NCI-H1105 (cell line): ENCODE measurements at regions not wholly inside any gene's neighbourhood (a gene's known extent, or its start where the extent isn't known, plus 50 kb on each side); places are given as distances from the start of the nearest gene placed in this dataset.
"Not testable (repeated sequence)": the region's sequence is repeated elsewhere in the genome, so short reads cannot be mapped to it uniquely, and the experiment has no call there.

Experiments used
- DNase-seq: peaks from one replicate; lab custom pipeline; 2025; lab: John Stamatoyannopoulos, UW

DNA sequence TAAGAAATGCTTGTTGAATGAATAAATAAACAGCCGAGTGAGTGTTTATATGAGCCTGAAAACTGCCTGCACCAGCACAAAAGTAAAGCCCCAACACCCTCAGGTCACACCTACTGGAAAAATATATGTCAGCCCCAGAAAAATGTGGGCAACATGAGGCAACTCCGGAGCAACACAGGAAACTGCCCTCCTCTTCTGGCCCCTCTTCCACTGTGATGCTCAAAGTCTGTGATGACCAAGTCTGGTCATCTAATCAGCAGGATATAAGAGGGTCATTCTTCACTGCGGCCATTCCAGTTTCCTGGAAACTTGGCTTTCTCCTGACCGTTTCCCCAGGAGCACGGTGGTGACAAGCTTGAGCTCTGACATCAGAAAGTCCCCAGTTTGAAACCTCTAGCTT lies 159.6 kb upstream of the PZP start:
- DNase-seq, result no peak

DNA sequence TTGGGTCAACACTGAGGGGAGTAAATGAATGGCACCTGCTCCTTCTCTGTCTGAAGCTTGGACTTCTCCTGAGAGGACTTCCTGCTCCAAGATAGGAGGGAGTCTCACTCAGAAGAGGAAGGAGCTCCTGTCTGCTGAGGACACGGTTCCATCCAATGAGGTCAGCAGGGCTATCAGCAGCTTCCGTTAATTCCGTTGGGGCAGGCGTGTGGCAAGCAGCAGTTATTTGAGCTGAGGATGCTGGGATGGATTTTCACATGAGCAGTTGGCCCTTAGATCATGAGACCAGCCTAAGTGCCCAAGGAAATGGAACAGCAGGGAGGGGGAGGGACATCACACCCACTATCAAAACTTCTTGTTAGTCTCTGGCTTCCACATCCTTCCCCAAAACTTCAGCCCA lies 159.0 kb upstream of the PZP start:
- DNase-seq, result no peak

DNA sequence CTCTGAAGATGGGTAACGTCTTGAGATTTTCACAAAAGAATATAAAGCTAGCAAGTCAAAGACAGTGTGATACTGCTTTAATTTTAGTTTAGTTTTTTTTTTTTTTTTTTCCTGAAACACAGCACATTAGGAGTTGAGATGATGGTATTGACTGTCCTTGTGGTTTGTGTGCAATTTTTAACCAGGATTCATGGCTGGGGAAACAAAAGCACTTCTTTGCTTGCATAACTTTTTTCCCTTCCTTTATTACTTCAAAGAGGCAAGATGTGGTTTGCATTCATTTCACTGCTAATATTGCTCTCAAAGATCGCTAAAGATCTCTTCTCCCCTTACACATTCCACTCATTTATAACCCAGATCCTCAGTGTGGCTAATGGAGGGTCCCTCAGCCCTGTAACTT lies 157.1 kb upstream of the PZP start:
- no peak for DNase-seq

DNA sequence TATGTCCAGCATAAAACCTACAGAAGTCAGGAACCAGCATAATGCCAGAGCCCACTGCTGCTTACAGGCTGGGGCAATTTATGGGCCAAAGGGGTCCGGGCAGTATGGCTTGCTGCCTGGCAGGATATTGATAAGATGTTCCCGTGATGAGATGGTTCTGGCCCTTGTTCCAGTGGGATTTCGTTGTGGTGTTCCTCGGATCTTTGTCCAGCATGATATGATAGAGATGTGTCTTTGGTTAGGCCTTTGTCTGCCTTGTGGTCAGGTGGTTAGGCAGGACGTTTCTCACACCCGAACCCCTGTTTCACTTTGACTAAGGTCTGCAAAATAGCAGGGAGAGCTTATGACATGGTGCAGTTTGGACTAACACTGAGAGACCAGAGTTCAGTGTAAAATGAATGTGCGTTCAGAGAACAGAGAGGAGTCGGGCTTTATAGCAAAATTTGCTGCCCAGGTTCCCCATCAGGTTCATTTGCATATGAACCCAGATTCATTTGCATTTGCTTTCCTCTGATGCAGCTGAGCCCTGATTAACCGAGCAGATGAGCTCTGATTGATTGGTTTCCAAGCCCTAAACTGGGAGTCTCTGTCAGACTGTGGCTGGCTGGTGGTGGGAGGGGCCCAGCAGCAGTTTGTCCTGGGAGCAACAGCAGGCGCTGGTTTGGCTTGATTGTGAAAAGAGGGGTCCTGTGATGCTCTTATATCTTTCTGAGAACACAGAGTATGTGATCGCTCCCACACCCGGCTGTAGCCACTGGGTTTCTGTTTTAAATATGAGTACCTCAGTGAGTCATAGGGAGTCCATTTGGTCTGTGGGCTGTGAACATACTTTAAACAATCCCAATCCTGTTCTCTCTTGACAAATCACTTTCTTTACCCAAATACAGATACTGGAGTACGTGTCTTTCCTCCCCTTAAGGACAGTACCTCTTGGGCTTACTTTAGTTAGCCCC lies 156.3 kb upstream of the PZP start:
- no peak for DNase-seq

DNA sequence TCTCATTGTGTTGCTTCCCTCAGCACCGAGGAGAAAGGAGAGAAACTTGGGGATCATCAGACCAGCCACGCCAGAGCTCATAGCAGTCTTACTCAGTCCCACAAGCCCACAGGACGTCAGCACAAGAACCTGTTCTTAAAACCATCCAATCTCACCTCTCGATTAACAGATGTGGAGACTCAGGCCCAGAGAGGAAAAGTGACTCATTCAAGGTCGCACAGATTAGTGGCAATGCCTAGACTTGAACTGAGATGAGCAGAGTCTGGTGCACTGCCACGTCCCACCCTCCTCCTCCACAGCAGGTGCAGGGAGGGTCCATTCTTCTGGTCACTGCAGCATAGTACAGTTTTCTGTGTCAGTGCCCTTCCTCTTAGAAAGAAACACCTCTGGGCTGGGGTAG lies 154.9 kb upstream of the PZP start:
- DNase-seq, result no peak

DNA sequence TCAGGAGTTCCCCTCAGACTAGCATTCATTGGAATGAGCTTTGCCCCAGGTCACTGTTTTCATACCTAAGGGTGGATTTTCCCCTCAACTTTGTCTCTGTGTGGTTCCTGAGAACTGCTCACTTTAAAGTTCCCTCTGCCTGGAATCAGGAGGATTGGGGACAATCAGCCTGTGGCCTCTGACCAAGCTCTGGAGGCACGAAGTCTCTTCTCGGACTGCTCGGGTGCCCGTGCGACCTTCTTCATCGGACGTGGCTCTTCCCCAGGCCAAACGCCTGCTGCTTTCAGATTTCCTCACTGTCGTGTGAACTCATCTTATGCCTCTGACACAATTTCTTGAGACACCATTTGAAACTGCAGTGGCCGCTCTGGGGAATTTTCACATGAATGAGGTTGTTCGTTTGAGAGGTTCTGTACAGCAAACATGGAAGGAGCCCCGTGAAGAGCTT lies 153.7 kb upstream of the PZP start:
- no peak for DNase-seq

DNA sequence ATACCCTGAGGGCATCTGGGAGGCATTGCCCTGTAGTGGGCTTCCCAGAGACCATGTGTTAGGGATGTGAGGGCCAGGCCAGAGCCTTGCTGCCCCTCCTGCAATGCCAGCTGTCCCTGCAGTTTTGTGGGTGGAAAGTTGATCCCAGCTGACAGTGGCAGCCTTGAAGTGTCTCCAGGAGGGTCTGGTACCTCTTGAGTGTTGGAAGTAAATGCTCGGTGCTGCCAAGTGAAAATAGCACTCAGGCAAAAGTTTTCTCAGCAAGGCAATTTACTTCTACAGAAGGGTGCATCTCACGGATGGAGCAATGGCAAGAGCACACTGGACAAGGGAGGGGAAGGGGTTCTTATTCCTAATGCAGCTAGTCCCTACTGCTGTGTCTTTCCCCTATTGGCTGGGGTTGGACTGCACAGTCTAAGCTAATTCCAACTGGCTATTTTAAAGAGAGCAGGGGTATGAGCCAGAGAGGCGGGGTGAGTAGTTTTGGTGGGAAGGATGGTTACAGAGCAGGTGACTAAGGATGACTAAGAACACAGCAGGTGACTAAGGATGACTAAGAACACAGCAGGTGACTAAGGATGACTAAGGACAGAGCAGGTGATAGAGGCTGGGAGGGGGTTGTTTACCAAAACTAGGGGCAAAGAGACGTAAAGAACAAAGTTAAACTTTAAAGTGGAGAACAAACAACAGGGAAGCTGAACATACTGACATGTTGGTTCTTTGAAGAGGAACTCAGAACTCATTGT lies 146.0 kb upstream of the PZP start:
- DNase-seq, result not testable (repeated sequence)

DNA sequence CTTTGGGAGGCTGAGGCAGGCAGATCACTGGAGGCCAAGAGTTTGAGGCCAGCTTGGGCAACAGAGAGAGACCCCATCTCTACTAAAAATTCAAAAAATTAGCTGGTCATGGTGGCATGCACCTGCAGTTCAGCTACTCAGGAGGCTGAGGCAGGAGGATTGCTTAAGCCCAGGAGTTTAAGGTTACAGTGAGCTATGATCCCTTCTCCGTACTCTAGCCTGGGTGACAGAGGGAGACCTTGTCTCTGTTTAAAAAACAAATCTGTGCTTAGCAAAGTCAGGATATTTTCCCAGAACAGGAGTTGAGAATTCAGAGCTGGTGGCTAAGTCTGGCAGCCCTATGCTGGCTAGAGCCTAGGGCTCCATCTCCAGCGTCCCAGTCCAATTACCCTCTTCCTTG lies 142.9 kb upstream of the PZP start:
- no peak for DNase-seq

DNA sequence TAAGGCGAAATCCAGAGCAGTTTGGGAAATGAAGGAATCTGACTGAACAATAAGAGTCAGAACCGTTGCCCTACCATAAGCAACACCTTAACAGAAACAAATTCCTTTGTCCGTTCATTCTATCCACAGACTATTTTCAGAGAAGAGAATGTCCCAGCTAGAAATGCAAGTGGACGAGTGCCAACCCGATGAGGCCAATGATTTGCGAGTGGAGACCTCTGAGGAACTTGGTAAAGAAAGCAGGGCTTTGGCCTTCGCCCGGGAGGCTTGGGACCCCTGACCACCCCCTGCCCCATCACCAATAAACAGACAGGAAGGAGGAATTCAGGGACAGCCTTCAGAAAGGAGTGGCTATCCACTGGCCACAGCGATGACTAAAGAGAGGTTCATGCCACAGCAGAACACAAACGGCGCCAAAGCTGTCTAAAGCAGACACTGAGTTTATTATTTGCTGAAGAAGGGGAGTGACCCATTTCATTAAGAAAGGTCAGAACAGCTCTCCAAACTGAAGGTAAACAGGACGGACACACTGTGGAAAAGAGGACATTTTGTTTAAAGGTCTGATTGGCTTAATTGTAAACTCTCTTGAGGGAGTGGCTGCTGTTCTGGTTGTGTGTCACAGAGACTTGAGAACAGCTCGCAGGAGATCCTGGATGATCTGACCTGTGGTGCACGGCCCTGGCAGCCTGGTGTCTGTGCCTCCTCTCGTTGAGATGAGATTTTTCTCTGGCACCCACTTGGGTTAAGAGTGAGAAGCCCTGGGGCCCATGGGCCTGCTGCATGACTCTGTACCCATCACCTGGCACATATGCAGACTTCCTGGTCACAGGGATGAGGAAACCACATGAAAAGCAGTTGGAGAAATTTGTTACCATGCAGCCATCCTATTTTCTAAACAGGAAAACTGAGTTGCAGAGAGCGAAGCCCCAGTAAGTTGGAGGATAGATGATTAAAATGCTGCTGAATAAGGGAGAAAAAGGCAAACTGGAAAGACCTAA lies 142.0 kb upstream of the PZP start:
- no peak for DNase-seq

DNA sequence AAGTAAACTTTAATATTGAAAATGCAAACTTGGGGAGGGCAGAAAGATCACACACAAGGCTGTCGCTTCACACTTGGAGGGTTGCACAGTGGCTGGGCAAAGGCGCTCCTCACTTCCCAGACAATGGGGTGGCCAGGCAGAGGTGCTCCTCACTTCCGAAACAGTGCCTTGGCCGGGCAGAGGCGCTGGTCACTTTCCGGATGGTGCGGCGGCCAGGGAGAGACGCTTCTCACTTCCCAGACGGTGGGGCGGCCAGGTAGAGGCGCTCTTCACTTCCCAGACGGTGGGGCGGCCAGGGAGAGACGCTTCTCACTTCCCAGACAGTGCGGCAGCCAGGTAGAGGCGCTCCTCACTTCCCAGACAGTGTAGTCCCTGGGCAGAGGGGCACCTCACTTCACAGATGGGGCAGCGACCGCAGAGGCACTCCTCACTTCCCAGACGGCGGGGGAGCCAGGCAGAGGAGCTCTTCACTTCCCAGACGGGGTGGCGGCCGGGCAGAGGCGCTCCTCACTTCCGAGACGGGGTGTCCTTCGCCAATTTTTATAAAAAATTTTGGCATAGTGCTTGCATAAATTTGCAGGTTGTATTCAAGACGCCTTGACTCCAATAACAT lies 140.8 kb upstream of the PZP start:
- no peak for DNase-seq

DNA sequence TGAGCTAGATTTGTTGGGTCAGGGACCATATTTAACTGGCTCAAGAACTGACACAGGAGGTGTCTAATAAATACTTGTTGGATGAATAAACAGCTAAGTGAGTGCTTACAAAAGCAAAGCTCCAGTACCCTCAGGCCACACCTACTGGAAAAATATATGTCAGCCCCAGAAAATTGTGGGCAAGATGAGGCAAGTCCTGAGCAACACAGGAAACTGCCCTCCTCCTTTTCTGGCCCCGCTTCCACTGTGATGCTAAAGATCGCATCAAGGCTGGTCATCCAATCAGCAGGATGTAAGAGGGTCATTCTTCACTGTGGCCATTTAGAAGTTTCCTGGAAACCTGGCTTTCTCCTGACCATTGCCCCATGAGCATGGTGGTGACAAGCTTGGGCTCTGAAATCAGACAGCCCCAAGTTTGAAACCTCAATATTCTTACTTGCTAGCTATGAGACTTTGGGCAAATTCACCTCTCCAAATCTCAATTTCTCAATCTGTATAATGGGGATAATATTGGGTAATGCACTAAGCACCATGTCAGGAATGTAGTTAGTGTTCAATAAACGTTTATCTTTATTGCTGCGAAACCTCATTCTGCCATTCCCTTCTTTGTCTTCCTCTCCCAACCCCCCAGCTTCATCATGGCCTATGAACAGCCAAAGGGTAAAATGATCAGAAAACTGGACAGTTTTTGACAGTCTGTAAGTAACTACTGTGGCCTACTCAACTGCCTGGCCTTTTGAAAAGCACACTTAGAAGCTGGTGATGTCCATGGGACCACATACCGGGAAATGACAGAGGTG lies 139.3 kb upstream of the PZP start:
- DNase-seq, result no peak

DNA sequence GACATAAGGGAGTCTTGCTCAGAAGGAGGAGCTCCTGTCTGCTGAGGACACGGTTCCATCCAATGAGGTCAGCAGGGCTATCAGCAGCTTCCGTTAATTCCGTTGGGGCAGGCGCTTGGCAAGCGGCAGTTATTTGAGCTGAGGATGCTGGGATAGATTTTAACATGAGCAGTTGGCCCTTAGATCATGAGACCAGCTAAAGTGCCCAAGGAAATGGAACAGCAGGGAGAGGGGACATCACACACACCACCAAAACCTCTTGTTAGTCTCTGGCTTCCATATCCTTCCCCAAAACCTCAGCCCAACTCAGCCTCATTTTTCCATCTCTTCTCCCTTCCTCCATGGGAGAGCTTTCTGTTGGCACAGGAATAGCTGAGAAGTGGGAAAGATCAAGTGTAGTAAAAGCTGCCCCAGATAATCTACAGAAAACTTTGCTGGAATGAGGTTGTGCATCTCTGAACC lies 138.7 kb upstream of the PZP start:
- no peak for DNase-seq

DNA sequence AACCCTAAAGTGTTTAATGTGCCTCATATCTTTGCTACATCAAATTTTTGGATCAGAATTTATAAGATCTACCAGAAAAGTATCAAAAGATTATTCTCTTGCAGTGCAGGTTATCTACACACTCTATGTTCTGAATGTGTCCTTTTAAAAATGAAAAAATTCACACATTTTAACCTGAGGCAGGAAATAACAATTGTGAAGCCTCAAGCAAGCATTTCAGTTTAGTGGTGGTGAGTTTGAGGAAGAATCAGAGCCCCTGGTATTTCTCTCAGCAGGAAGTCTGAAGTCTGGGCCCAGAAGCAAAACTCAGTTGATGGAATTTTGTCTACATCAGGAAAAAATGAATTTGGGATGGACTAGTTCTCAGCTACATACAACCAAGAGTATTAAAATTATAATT lies 137.0 kb upstream of the PZP start:
- no peak for DNase-seq

DNA sequence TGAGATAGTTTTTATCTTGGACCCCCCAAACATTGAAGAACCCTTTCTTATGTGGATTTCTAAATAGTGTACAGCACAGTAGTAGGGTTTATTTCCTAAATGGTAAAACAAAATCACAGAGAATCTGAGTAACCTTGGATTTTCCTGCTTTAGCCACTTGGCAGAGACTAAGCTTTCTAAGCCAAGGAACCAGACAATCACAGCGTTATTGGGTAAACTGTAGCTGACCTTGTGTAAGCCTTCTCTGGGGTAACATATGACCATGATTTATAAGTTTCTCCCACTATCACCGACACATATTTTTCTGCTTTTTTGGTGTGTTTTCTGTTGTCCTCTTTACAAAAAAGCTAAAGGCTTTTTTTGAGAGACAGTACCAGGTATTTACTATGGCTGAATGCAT lies 136.3 kb upstream of the PZP start:
- no peak for DNase-seq

DNA sequence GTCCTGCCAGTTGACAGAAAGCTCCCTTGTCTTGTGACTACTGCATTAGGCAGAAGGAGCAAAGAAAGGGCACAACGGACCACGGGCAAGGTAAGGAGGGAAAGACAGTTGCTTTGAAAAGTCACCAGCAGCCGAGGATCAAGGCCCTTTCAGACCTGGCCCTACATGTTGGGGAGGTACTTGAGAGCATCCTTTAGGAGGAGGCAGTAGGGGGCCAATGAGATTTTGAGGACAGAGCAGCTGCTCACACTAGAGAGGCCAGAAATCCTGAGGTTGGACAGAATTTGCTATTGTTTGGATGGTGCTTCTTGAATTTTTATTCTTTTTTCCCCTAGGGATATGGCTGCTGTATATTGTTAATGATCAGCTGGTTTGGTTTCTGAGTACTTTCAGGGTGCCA lies 135.5 kb upstream of the PZP start:
- no peak for DNase-seq

DNA sequence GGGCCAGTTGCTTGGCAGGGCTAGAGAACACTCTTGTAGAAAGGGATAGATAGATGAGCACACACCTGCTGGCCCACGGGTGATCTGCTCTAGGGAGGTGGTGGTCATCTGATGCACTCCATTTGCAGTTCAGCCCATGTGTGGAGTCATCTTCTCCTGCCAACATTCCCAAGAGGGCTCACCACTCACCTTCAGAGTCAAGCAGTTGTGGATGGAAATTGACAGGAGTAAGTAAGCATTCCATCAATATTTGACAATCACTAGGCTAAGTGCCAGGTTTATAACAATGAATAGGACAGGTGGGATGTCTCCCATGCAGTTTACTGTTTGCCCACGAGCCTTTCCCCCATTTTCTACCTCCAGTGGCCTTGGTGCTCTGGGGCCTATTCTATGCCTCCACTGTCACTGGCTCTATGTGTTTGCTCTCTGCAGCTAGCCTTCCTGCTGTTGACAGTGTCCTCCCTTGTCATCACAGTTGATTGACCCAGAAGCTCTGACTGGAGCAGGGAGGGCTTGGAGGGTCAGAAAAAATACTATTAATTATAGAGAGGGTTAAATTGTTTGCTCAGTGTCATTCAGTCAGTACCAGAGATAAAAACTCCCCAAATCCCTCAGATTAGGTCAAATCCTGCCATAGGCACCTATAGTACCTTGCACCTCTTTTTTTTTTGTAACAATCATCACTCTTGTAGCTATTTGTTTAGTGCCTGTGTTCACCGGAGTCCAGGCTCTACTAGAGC lies 134.6 kb upstream of the PZP start:
- no peak for DNase-seq

DNA sequence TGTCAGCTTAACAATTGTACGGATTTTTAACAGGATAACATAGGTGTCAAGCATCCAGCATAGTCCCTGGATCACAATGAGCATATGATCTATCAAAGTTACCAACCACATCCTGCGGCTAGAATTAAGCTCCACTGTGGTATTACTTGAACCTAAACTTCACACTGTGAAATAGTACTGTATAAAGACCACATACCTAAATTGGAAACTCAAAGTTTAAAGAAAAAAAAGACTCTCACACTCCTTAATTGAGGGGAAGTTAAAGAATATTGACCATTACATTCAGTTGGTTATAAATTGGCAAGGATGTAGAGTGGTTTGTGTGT lies 133.0 kb upstream of the PZP start:
- DNase-seq, result no peak

DNA sequence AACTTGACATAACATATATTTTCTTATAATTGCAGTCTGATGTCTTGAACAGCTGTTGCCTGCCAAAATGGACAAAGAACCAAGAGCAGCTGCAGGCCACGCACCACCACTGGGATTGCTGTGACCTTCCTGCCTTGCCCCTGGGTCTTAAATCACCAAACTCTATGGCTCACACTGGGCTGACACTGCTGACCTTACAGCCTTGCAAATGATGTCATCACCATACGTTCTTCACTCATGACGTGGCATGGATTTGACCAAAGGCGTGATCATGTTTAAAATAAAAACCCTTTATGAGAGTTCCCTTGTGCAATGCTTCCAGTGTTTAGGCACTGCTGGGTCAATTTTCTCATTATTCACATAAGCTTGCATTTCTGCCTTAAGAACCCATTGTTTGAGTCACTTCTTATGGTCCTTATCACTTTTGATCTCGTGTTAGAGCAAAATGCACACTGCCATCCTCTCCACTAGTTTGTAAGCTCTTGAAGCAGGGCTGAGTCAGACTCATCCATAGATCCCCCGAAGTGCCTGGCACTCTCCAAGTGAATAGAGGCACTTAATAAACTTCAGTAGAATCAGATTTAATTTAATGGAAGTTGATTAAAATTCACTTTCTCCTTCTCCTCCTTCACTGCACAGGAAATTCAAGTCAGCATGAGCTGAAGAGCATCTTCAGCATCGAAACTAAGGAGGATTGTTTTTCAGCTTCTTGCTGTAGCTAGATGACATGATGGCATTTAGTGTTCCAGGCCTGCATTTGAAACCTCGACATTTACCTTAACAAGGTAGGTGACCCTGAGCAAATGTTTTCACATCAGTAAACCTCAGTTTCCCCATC lies 132.4 kb upstream of the PZP start:
- DNase-seq, result no peak

DNA sequence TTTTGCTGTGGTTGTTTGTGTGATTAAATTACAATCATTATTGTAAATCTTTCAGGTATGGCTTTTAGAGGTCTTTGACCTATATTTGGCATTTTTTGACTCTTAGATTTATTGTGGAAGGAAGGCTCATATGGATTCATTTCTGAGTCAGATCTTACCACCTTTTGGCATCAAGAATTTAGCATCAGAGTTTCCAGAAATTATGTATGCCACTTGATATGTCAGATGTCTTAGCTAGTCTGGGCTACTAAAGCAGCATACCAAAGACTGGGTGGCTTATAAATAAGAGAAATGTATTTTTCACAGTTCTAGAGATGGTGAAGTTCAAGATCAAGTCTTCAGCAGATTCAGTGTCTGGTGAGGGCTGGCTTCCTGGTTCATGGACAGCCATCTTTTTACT lies 129.5 kb upstream of the PZP start:
- no peak for DNase-seq
